ENCODE measurements at regions not wholly inside any gene's neighbourhood (a gene's known extent, or its start where the extent isn't known, plus 50 kb on each side); places are given as distances from the start of the nearest gene placed in this dataset.

DNA sequence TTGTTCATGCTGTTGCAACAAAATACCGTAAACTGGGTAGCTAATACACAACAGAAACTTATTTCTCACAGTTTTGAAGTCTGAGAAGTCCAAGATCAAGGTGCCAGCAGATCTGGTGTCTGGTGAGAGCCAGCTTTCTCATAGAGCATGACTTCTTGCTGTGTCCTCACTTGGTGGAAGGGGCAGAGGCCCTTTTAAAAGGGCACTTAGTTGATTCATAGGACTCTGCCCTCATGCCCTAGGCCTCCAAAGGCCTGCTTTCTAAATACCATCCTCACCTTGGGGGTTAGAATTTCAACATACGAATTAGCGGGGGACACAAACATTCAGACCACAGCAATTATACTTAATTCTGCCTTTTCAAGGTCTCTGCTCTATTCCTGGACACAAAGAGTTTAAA is 52.3 kb upstream of the FDX1 start:
- TF ChIP-seq CTCF (IDR thresholded peaks at IDR 0.05) (no peak), POLR2A (IDR thresholded peaks at IDR 0.05) (no peak)
